HG02798 (cell line): ENCODE measurements at regions not wholly inside any gene's neighbourhood (a gene's known extent, or its start where the extent isn't known, plus 50 kb on each side); places are given as distances from the start of the nearest gene placed in this dataset.

Source experiments
- ATAC-seq: cut with Tn5 transposase; IDR thresholded peaks from one replicate; pipeline ENCODE4 v1.9.1; 2021; ENCODE audit warnings: mild to moderate bottlenecking; ENCODE audit not compliant: unreplicated experiment, poor library complexity

DNA sequence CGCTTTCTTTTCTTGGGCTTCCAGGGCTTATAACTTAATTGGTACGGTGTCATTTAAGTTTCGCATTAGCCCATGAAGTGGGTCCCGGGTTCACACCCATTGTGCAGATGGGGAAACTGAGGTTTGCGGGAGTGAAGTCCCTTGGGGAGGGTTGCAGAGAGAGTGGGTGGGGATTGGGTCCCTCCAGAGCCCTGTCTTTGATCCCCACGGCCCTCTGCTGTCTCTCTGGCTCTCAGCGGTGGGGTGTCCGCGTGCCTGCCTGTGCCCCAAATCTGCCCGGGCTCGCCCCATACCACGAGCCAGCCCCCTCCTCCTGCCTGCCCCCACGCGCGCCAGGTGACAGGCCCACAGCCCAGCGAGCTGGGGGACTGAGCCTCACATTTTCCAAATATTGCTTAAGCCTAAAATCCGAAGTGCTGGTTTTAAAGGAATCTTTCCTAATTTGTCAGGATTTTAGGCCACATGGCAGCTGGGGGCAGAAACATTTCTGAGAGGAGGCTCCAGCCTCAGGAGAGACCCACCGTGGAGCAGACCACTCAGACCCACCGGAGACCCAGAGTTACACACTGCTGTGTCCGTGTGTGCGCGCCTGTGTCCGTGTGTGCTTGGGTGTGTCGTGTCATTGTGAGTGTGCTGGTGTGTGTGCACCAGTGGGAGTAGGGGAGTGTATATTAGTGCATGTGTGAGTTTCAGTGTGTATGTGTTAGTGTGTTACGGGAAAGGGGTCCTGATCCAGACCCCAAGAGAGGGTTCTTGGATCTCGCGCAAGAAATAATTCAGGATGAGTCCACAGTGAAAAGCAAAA is 159.5 kb upstream of the IER5L start:
- ATAC-seq: no peak

DNA sequence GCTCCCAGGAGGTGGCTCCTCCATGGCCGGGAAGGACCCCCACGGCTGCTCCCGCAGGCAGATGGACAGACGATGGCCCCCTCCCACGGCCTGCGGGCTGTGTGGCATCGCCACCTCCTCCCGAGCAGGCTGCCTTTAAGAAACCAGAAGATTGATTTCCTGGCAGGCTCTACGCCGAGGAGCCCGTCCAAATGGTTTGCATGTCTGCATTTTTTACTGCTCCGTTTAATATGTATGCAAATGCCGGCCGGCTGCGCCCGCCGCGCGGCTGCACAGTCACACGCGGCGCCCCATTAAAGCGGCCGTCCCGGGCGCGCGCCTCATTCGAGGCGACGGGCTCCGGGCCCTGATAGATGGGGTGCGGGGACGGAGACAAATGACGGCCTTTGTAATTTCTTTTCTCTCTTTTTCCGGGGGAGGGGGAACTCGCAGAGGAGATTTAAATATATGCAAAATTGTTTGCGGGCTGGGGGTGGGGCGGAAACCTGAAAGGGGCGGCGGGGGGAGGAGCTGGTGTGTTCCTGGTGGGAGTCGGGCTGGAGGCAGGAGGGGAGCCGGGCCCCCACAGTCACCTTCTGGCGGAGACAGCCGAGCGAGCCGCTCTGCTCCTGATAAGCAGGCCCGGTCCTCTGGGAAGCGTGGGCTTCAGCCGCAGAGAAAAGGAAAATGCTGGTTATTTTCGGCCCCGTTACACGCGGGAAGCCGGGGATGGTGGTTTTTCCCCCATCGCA is 158.7 kb upstream of the IER5L start:
- no peak for ATAC-seq

DNA sequence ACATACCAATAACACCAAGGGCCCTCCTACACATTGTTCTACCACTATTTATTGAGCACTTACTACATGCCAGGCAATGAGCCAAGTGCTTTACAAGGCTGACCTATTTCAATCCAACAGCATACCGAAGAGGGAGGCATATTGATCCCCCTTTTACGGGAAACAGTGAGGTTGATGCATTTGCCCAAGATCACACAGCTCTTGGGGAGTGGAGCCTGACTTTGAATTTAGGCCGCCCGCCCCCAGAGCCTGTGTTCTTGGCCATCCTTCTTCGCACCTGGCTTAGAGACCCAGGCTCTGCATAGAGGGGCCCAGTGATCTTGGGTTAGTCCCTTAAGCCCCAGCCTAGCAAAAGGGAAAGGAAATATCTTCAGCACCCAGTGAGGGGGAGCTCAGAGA is 158.1 kb upstream of the IER5L start:
- ATAC-seq: no peak

DNA sequence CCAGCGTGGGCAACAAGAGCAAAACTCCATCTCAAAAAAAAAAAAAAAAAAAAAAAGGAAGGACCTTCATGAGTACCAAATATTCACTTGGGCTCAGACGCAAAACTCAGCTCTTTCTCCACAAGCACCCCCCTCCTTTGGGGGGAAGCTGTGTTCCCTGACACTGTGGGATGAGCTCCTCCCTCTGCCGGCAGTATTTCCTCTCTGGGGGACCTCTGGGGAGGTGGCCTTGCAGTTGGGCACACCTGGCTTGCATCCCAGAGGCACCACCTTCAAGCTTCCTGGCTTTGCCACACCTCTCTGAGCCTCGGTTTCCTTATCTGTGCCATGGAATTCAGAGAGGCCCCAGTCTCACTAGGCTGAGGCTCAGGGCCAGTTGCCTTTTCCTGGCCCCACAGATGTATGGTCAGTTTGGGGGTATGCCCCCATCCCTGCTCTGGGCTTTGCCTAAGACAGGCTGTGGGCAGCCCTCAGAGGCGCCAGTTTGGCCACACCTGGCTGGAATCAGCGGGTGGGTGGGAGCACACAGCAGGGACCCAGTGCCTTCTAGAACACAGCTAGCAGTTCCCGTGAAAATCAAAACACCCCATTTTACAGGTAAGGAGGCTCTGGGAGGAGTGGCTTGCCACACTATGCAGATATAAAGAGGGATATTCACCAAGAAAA is 157.5 kb upstream of the IER5L start:
- ATAC-seq: no peak

DNA sequence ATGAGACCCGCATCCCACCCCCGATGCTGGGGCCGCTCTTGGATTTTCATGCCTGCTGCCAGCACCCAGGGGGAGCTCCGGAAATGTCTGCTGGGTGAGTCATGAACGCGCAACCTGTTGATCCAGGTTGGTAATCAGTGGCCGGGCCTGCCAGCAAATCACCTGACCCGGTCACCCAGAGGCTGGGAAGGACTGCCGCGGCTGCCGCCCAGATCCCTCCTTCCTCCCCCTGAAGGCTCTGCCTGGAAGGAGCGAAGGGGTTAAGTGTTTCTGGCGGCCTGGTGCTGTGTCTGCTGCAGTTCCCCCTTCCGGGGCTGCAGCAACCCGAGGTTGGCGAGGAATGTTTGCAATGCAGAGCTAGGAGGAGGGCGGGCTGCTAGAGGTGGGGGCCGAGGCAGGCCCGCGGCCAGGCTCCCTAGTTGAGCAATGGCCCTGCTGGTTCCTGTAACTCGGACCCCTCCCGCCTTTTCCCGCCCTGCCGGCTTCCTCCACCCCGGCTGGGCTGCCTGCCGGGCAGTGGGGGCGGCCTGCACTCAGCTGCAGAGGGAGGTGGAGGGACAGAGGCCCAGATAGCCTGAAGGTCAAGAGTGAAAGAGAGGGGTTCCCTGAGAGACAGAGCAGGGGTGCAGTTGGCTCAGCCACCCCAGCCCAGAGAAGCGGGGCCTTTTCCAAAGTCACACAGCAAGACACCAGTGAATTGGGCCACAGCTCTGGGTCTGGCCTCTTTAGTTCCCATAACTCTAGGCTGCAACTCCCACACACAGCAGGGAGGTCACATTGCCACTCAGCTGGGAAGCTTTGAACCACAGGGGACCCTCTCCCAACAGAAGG is 156.3 kb upstream of the IER5L start:
- no peak for ATAC-seq

DNA sequence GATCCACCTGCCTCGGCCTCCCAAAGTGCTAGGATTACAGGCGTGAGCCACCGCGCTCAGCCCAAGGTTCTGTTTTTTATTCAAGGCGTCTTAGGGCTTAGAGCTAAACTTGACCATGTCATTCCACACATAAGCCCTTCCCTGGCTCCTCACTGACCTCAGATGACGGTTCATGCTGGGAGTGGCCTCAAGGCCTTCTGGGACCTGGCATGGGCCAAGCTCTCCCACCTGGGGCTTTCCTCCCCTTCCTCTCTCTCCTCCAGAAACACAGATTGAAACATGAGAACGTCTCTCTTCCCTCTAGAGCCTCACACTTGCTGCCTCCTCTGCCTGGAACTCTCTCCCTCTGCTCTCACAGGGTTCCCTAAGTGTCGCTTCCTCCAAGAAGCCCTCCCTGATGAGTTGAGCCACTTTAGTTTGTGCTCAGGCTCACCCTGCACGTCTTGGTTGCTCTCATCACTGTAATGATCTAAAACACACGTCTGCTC is 155.6 kb upstream of the IER5L start:
- no peak for ATAC-seq

DNA sequence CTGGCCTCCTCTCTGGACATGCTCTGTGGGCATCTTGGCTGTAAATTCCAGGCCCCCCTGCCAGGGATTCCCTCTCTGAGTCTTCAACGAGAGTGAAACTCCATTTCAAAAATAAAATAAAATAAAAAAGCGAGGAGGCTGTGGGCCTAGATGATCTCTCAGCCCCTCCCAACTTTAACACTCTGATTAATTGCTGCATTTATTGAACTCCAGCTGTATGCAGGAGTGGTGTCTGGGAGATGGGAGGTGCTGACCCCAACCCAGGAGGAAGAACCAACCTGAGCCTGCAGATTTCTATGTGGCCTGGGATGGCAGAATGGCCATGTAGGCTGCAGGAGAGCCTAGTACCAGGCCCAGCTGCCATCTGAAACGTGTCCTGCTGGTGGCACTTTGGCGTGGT is 154.5 kb upstream of the IER5L start:
- ATAC-seq: no peak

DNA sequence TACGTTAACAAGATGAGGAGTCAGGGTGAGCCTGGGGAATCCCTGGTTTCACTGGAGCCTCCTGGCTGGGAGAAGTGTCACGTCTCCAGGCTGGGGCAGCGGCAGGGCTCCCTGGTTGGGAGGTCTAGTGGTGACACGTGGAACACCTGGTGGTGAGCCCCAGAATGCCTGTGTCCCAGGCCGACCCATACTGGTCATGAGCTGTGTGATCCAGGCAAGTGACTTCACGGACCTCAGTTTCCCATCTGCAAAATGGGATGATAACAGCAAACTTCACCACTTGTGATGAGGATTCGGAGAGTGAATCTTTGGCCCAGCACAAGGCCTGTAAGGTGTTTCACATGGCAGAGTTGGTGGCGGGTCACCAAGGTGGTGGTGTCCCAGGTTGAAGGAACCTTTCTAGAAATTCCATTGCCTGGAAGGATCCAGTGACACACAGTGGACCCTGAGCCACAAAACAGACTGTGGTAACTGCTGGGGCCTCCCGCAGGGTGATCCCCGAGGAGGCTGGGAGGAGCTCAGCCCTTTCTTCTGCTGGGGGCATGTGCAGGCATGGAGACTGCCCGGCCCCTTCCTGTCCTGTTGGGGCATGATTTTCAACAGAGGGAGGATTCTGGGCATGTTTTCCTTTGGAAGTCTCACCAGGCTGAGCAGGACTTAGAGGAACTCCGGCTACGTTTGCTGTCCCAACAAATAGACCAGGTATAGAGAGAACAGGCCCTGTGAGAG is 153.9 kb upstream of the IER5L start:
- no peak for ATAC-seq

DNA sequence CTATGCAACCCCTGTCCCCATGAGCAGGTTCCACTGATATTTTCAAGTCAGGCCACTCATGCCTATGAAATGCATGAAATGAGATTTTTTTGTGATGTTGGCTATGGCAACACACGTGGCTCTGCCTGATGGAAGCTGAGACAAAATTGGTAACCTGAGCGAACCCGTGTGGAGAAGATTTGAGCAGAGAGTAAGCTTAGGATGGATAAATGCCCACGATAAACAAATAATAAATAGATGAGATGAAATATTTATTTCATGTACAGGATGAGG is 153.4 kb upstream of the IER5L start:
- no peak for ATAC-seq

DNA sequence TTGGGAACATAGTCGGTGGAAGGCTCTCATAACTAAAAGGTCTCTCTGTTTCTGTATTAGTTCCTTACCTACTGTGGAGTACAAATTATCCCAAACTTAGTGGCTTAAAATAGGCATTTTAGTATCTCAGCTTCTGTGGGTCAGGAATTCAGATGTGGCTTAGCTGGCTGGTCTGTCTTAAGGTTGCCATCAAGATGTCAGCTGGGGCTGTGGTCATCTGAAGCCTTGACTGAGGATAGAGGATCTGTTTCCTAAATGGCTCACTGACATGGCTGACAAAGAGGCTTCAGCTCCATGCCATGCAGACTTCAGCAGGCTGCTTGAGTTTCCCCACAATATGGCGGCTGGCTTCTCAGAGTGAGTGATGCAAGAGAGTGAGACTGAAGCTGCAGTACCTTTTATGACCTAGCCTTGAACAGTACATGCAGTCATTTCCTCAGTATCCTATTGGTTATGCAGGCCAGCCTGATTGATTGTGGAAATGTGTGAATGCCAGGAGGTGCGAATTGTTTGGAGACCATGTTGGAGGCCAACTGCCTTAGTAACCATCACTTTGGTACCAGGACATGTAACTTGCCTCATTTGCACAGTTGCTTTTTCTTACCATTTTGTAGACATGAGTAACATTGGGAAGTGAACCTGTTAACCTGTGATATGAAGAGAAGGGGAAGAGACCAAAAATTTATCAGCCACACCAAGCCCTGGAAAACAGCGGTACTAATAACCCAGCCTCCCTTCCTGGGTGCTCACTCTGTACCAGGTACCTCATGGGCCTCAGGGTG is 152.8 kb upstream of the IER5L start:
- no peak for ATAC-seq

DNA sequence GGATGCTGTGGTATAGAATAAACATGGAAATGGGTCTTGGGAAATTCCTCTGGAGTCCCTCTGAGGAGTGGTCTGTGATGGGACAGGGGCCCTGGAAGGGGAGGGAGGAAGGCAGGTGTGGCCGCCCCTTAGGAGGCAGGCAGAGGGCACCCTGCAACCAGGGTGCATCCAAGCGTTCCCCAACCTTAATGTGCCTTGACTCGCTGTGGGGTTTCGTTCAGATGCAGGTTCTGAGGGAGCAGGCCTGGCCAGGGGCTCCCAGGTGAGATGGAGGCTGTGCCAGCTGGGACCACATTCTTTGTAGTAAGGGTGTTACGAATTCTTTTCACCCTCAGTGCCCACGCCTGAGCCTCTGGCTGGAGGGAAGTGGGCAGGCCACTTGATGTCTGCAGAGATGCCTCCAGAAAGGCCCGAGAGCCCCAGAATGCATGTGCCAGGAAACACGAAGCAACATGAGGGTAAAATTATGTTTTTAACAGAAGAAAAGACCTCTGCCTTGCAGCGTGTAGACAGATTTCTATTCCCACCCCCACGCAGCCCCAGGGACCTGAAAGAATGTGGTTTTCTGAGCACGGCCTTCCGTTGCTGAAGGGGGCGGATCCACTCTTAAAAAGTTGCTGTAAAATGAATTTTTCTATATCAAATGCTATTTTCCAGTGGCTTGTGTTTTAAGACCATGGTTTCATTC is 150.4 kb upstream of the IER5L start:
- no peak for ATAC-seq

DNA sequence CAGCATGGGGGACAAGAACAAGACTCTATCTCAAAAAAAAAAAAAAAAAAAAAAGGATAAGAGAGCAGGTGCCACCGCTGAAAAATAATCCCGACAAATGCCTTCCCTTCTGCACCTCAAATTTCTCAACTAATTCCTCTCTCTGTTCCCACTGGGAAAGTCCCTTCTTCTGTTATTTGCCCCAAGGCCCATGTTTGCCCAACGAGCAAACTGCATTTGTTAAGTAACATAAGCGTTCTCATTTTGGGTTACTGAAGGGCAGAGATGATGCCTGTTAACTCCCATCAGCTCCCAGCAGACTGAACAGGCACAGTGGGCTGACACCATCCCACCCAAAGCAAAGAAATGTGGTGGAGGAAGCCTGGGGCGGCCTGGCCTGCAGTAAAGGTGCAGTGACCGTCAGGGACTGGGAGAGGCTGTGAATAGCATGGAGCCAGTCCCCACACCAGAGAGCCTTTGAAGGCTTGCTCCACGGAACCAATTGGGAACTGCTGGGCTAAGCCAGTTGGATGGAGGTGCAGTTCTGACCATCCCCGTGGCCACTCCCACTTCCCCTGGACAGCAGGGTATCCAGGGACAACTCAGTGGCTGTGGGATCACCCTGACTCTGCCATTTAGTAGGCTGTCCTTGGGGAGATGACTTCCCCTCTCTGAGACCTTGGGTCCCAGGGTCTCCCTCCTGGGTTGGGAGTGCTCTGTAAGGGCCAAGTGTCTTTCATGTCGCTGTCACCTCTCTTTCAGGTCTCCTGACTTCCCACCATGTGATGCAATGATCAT is 149.7 kb upstream of the IER5L start:
- no peak for ATAC-seq

DNA sequence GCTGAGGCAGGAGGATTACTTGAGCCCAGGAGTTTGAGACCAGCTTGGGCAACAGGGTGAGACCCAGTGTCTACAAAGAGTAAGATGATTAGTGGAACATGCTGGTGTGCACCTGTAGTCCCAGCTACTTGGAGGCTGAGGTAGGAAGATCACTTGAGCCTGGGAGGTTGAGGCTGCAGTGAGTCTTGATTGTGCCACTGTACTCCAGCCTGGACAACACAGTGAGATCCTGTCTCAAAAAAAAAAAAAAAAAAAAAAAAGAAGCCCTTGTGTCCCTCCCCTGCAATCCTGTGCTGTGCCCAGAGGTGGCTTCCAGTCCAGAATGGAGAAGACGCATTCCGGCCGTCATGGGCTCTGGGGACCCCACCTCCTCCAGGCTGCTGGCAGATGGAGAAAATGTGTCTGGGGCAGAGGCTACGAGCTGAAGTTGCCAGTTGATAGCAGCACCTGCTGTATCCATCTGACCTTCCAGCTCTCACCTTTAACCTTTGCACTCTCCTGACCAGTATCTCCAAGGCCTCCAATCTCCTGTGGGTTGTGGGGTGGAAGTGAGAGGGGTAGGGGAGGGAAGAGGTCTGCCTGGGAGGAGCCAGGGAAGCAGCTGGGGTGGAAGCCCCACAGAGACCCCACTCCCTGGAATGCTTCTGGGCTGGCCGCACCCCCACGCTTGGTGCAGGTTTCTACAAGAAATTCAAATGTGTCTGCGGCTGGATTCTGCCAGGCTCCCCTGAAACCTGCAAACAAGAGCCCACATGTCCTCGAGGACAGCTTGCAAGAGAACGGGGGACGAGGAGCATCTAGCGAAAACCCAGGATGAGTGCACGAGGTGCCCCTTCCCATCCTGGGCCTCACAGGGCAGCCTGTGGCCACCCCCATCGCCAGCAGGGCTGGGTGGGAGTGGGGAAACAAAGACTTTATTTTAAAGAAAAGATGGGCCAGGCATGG is 148.3 kb upstream of the IER5L start:
- ATAC-seq: no peak

DNA sequence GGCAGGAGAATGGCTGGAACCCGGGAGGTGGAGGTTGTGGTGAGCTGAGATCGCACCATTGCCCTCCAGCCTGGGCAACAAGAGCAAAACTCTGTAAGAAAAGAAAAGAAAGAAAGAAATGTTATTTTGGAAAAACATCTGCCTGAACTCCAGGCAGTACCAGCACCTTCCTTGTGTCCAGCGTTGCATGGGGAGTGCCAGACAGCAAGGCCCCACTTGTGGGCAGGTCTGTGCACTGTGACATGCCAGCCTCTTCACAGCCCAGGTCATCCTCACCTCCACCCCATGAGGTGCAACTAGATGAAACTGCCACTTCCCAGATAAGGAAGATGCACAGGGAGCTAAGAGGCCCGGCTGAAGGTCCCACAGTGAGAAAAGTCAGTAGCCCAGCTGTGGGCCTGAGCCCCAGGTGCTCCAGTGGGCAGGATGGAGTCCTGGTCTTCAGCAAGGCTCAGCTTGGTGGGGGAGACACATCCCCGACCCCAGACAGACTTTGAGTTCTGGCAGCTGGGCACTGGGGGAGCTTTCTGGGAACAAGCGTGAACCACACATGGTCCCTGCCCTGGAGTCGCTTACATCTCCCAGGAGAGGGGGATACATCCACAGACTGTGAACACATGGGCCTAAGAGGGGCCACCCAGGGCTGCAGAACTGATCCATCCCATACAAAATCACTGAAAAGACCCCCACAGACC is 146.9 kb upstream of the IER5L start:
- no peak for ATAC-seq

DNA sequence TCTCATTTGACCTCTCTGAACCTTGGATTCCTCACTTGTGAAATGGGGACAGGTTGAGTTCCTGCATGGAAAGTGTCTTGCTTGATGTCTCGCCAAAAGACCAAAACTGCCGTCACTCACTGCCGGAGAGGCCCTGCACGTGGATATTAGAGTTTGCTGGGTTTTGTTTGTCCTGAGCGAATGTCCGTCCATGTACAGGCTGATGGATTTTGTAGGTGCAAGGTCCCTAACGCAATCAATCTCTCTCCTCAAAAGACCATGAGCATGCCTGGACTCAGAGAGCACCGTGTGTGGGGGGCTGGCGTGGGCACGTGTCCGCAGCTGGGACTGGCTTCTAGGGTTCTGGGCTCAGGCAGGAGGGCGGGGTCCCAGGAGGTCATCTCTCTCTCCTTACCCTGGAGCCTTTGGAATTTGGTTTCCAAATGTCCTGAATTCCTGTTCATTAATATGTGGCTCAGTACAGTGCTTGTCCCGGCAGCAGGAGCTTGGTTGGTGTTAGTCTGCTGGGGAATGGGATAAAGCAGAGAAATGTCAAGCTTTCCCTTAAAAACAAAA is 146.0 kb upstream of the IER5L start:
- no peak for ATAC-seq
